Stimulated activated naive B cell treated with anti-CD40 and anti-IgM and Interleukin-4, amounts not matched to agents 10 μg/mL and 1 μg/mL and 100 μg/mL, for 72 hours (primary cell): ENCODE measurements at regions not wholly inside any gene's neighbourhood (a gene's known extent, or its start where the extent isn't known, plus 50 kb on each side); places are given as distances from the start of the nearest gene placed in this dataset.
"Not testable (repeated sequence)": the region's sequence is repeated elsewhere in the genome, so short reads cannot be mapped to it uniquely, and the experiment has no call there.

Source experiments
- ATAC-seq, 2 donors: fragments of 150-1000 bp; cut with Tn5 transposase; replicated peaks; 2 replicates each; pipeline ENCODE4 v1.10.0; 2021; ENCODE audit warnings: moderate library complexity in 1 of 2
- DNase-seq: peaks from one replicate; pipeline ENCODE4 v3.0.0; 2021
- H3K27ac Mint-ChIP-seq: one replicate; pipeline ENCODE4 v1.8.0; 2022; ENCODE audit warnings: mild to moderate bottlenecking, mixed read lengths
- H3K27me3 Mint-ChIP-seq, 2 donors: one replicate each; pipeline ENCODE4 v1.8.0; 2022; ENCODE audit warnings: mixed read lengths in 2 of 2
- H3K36me3 Mint-ChIP-seq, 2 donors: one replicate each; pipeline ENCODE4 v1.8.0; 2022; ENCODE audit warnings: mixed read lengths in 2 of 2, mild to moderate bottlenecking in 1 of 2
- H3K4me1 Mint-ChIP-seq, 2 donors: one replicate each; pipeline ENCODE4 v1.8.0; 2022; ENCODE audit warnings: mixed read lengths in 2 of 2, mild to moderate bottlenecking in 1 of 2
- H3K4me3 Mint-ChIP-seq, 2 donors: one replicate each; pipeline ENCODE4 v1.8.0; 2022; ENCODE audit warnings: mild to moderate bottlenecking in 2 of 2, mixed read lengths in 2 of 2, moderate library complexity in 1 of 2
- H3K9me3 Mint-ChIP-seq, 2 donors: one replicate each; pipeline ENCODE4 v1.8.0; 2022; ENCODE audit warnings: mixed read lengths in 2 of 2, mild to moderate bottlenecking in 1 of 2

GRCh38 chr3:84277562-84278224 is 681.1 kb upstream of the CADM2 start:
- Mint-ChIP-seq H3K27ac (no peak overlapping the region), H3K27me3 (no peaks in the 10 kb centered on the region), H3K36me3 (no peaks in the 10 kb centered on the region), H3K4me1 (no peaks in the 10 kb centered on the region), H3K4me3 (no peak overlapping the region), H3K9me3 (peaks cover 0 to 3% of the 10 kb centered on the region in 2 donors)
- ATAC-seq = no peak
- DNase-seq = no peak

GRCh38 chr3:84292128-84292527 is 666.7 kb upstream of the CADM2 start:
- H3K27ac Mint-ChIP-seq = no peak overlapping the region
- no peaks in the 10 kb centered on the region for H3K4me1 Mint-ChIP-seq
- H3K27me3 Mint-ChIP-seq = no peaks in the 10 kb centered on the region
- no peak overlapping the region for H3K4me3 Mint-ChIP-seq
- ATAC-seq (no peak), DNase-seq (no peak)
- peaks cover 0 to 3% of the 10 kb centered on the region in 2 donors for H3K9me3 Mint-ChIP-seq
- no peaks in the 10 kb centered on the region for H3K36me3 Mint-ChIP-seq

- Mint-ChIP-seq H3K27ac (no peak overlapping the region), H3K9me3 (peaks cover 0 to 2% of the 10 kb centered on the region in 2 donors), H3K4me3 (no peak overlapping the region), H3K27me3 (no peaks in the 10 kb centered on the region), H3K4me1 (no peaks in the 10 kb centered on the region), H3K36me3 (no peaks in the 10 kb centered on the region)
- no peak for DNase-seq
- no peak for ATAC-seq
These were observed 659.5 kb upstream of the CADM2 start for GRCh38 chr3:84299329-84299728.

- DNase-seq (no peak), ATAC-seq (no peak)
- peaks cover 0 to 2% of the 10 kb centered on the region in 2 donors for H3K9me3 Mint-ChIP-seq
- no peaks in the 10 kb centered on the region for H3K36me3 Mint-ChIP-seq
- no peak overlapping the region for H3K4me3 Mint-ChIP-seq
- no peaks in the 10 kb centered on the region for H3K27me3 Mint-ChIP-seq
- H3K4me1 Mint-ChIP-seq = no peaks in the 10 kb centered on the region
- no peak overlapping the region for H3K27ac Mint-ChIP-seq
These were observed 654.6 kb upstream of the CADM2 start for GRCh38 chr3:84304214-84304613.

- H3K4me3 Mint-ChIP-seq = no peak overlapping the region
- H3K36me3 Mint-ChIP-seq = no peaks in the 10 kb centered on the region
- H3K27ac Mint-ChIP-seq = no peak overlapping the region
- H3K27me3 Mint-ChIP-seq = no peaks in the 10 kb centered on the region
- H3K4me1 Mint-ChIP-seq = no peaks in the 10 kb centered on the region
- no peak for ATAC-seq
- no peak for DNase-seq
- peaks cover 0 to 2% of the 10 kb centered on the region in 2 donors for H3K9me3 Mint-ChIP-seq
These were observed 651.5 kb upstream of the CADM2 start for GRCh38 chr3:84307339-84307738.

GRCh38 chr3:84308379-84308778 is 650.4 kb upstream of the CADM2 start:
- no peaks in the 10 kb centered on the region for H3K27me3 Mint-ChIP-seq
- peaks cover 0 to 2% of the 10 kb centered on the region in 2 donors for H3K9me3 Mint-ChIP-seq

GRCh38 chr3:84318273-84318809 is 640.4 kb upstream of the CADM2 start:
- no peak overlapping the region for H3K27ac Mint-ChIP-seq

More at GRCh38 chr3:84308379-84308778, 650.4 kb upstream of the CADM2 start:
- Mint-ChIP-seq H3K4me3 (no peak overlapping the region), H3K36me3 (no peaks in the 10 kb centered on the region), H3K4me1 (no peaks in the 10 kb centered on the region), H3K27ac (no peak overlapping the region)
- ATAC-seq (no peak), DNase-seq (no peak)

GRCh38 chr3:84365563-84366278 is 593.1 kb upstream of the CADM2 start:
- DNase-seq, H3K27me3 Mint-ChIP-seq, H3K4me3 Mint-ChIP-seq, H3K36me3 Mint-ChIP-seq, H3K27ac Mint-ChIP-seq, H3K4me1 Mint-ChIP-seq, ATAC-seq: not testable (repeated sequence)
- H3K9me3 Mint-ChIP-seq = peaks cover 12 to 16% of the 10 kb centered on the region in 2 donors

More at GRCh38 chr3:84318273-84318809, 640.4 kb upstream of the CADM2 start:
- DNase-seq = no peak
- no peak for ATAC-seq
- Mint-ChIP-seq H3K4me3 (no peak overlapping the region), H3K36me3 (no peaks in the 10 kb centered on the region), H3K27me3 (no peaks in the 10 kb centered on the region), H3K9me3 (no peaks in the 10 kb centered on the region), H3K4me1 (no peaks in the 10 kb centered on the region)
